ENCODE measurements at regions not wholly inside any gene's neighbourhood (a gene's known extent, or its start where the extent isn't known, plus 50 kb on each side); places are given as distances from the start of the nearest gene placed in this dataset.
"Not testable (repeated sequence)": the region's sequence is repeated elsewhere in the genome, so short reads cannot be mapped to it uniquely, and the experiment has no call there.

GRCh38 chr10:23543691-23544380, 105.0 kb downstream of the OTUD1 start:
- no peak for DNase-seq (ENCODE audit: low spot score)

- not testable (repeated sequence) for DNase-seq (ENCODE audit: low spot score)
Observed at GRCh38 chr10:23545866-23546265, 107.0 kb downstream of the OTUD1 start.

- DNase-seq (ENCODE audit: low spot score): no peak
Observed at GRCh38 chr10:23556727-23557440, 118.0 kb downstream of the OTUD1 start.

DNA sequence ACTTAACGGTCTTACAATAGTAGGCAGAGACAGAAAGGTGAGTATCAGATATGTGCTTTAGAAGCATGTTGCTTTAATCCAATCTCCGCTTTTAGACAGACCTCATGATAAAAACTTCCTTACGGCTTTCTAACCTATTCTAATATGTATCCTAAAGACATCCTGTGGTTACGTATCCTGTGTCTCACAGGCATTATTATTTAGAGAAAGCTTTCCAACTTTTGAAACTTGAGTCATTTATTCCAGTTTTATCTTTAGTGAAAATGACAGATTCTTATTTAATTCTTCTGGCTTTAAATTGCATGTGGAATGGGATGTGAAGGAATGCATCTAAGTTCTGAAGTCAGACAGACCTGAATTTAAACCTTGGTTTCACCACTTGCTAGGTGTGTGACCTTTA, 118.9 kb downstream of the OTUD1 start:
- no peak for DNase-seq (ENCODE audit: low spot score)

- no peak for DNase-seq (ENCODE audit: low spot score)
Observed at GRCh38 chr10:23558361-23558799, 119.5 kb downstream of the OTUD1 start.

GRCh38 chr10:23568996-23569395, 130.1 kb downstream of the OTUD1 start:
- no peak for DNase-seq (ENCODE audit: low spot score)

DNA sequence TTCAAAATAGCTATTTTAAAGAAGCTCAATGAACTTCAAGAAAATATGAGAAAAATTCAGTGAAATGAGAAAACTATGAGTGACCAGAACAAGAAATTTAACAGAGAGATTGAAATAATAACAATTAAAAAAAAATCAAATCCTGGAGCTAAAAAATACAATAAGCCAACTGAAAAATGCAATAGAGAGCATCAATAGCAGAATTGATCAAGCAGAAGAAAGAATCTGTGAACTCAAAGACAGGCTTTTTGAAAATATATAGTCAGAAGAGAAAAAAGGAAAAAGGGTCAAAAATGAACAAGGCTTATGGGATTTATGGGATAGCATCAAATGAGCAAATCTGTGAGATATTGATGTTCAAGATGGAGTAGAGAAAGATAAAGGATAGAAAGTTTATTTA, 133.0 kb downstream of the OTUD1 start:
- no peak for DNase-seq (ENCODE audit: low spot score)

GRCh38 chr10:23581906-23582450, 143.1 kb downstream of the OTUD1 start:
- no peak for DNase-seq (ENCODE audit: low spot score)

GRCh38 chr10:23584396-23584795, 145.5 kb downstream of the OTUD1 start:
- no peak for DNase-seq (ENCODE audit: low spot score)

- DNase-seq (ENCODE audit: low spot score): no peak
Observed at GRCh38 chr10:23585186-23585585, 146.3 kb downstream of the OTUD1 start.

- DNase-seq (ENCODE audit: low spot score): no peak
Observed at GRCh38 chr10:23585666-23586065, 146.8 kb downstream of the OTUD1 start.

DNA sequence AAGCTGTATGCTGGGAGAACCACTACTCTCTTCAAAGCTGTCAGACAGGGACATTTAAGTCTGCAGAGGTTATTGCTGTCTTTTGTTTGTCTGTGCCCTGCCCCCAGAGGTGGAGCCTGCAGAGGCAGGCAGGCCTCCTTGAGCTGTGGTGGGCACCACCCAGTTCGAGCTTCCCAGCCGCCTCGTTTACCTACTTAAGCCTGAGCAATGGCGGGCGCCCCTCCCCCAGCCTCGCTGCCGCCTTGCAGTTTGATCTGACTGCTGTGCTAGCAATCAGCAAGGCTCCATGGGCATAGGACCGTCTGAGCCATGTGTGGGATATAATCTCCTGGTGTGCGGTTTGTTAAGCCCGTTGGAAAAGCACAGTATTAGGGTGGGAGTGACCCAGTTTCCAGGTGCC, 156.4 kb downstream of the OTUD1 start:
- DNase-seq (ENCODE audit: low spot score): not testable (repeated sequence)

DNA sequence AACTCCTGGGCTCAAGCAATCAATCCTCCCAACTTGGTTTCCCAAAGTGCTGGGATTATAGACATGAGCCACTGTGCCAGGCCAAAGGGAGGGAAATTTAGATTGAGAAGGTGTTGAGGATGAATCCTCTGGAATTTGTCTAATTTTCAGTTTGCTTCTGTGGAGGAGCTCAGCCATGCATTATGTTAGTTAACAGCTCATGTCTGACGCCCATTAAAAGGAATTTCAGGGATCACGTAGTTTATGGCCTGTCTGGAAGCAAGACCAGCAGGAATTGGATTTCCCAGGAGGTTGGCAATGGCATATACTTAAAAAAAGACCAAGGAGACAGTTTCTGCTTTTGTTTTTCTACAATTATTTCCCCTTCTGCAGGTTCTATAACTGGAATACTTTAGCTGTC, 165.7 kb downstream of the OTUD1 start:
- no peak for DNase-seq (ENCODE audit: low spot score)

DNA sequence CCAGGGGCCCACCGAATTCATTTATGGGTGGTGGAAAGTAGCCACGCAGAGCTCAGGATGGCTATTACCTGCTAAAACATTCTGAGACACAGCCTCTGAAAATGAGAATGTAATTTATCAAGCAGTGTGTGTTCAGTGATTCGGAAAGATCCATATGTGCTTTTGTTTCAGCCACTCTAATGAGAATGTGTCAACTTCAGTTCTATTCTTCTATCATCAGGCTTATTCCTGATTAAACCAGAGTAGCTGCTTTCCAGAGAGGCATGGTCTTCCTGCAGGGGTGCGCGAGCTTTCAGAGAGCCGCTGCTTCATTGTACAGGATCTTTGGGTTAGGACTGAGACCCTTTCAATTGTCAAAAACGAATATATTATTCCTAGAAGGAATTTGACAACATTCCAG, 167.6 kb downstream of the OTUD1 start:
- no peak for DNase-seq (ENCODE audit: low spot score)

DNA sequence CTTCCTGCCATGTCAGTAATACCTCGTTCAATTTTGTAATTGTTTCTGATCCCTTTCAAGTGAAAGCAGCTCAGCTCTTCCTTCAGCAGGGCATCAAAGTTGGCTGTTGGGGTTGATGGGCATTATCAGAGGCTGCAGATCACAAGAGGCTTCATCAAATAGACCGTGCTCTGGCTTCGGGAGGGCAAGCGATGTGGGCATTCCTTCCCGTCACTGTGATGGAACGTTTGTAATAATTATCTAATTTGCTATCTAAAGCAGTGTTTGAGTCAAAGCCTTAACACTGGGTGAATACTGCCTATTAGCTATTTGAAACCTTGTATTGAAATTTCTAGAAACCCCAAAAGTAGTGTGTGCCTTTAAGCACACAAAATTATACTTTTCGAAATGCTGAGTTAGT, 170.1 kb downstream of the OTUD1 start:
- DNase-seq (ENCODE audit: low spot score): no peak

DNA sequence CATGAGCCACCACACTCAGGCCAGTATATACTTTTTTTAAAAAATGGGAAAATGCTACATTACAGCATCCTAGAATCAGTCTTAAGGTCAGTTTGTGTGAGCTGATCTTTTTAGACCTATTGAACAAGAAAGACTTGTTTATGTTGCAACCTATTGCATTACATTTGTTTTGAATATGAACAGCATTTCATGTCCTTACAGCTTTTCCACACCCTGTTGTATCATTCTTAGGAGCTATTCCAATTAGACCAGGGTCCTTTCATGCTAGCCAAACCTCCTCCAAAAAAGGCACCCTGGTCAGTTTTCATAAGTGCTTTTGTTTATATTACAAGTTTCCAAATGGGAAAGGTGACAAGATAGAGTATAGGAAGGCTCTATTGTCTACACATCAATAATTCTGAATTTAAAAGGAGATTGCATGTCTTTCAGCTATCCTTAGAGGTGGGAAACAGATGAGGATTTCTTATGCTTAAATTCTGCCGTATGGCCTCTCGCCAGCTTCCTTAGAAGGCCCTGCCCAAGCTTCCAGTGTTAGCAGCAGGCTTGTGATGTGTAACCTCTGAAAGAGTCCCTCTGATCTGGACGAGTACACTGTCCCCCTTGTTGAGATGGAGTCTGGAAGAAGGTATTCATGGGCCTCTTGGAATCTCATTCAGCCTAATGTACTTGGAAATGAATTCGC, 171.9 kb downstream of the OTUD1 start:
- DNase-seq (ENCODE audit: low spot score): no peak

DNA sequence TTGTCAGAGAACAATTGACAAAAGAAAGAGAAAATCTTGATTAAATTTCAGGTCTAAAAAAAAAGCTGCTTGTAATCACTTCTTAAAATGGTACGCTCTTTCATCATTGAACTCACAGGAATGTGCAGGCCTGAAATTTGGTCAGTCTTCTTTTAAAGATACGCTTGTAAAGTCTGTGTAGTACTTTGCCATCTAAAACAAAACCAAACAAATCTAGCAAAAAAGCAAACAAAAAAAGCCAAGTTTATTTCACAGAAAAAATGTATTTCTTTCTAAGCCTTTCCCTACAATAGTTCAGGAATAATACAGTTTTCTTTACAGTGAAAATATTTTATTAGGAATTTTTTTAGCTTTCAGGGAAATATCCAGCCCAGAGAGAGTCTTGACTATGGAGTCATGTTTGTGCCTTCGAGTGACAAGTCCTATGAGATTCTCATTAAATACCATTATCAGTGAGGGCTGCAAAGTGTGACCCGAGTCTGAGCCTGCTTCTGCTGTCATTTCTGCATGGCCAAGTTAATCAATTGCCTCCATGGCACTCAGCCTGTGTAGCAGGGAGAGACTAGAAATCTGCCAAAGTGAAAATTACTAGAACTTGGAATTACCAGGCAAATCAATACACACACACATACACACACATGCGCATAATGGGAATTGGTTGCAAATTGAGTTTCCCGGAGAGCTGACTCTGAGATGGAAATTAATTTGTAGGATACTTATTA, 172.6 kb downstream of the OTUD1 start:
- no peak for DNase-seq (ENCODE audit: low spot score)

DNA sequence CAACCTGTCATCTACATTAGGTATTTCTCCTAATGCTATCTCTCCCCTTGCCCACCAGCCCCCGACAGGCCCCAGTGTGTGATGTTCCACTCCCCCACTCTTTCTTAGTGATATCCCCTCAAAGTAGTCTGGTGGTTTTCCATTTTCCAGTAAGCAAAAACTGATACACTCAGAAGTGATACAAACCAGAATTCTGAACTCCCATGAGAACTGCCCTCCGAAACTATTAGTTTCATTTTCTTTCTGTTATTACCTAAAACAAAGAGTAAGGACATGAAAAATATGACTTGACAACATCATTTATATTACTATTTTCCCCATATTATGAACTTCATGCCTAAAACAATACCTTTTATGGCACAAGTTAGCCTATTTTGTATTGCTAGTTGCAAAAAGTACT, 175.0 kb downstream of the OTUD1 start:
- DNase-seq (ENCODE audit: low spot score): no peak

DNA sequence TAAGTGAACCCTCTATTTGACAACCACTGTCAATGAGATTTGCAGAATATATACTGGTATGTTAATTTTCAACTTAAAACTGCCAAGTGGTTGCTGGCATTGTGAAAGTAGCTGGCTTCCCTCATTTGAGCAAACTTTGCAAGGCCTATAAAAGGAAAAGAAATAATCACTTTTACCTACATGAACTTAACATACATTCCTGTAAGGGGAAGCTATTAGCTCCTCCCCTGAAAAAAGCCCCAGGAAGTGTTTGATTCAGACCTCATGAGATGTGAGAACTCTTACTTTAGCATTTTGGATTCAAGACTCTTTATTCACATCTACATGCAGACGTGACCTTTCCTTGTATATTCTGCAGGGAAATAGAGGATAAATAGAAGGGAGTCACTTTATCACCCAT, 175.6 kb downstream of the OTUD1 start:
- DNase-seq (ENCODE audit: low spot score): no peak

DNA sequence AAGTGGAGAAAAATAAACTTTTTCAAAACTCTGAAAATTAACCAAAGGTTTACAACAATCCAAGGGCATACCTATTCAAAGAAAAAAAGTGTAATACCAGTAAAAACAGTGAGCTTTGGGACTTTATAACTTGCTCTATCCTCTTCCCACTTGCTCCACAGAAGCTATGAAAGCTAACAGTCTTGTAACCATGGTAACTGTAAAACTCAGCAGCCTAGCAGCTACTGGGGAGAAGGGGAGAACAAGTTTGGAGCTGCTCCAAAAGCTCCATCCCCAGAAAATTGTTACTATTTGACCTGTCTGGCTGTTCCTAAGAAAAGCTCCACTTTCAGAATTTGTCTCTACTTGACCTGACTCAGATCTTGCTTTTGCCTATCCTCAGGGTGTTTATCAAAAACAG, 191.5 kb downstream of the OTUD1 start:
- no peak for DNase-seq (ENCODE audit: low spot score)

DNA sequence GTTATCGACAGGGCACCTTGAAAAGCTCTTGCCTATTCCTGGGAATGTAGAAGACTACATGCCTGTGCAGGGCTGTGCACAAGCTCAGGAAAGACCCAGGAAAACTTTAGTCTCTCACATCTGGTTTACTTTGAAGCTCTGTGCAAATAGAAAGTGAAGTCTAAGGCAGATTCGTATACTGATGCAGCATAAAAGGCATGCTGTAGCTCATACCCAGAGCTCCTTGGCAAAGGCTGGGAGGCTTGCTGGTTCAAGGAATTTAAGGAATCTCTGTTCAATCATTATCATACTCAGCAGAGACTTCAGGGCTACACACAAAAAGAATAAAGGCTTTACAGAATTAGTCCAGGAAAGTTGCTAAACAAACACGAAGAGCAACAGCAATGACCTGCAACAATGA, 192.0 kb downstream of the OTUD1 start:
- DNase-seq (ENCODE audit: low spot score): no peak

- DNase-seq (ENCODE audit: low spot score): no peak
Observed at GRCh38 chr10:23643111-23643780, 204.4 kb downstream of the OTUD1 start.
